ENCODE measurements at regions not wholly inside any gene's neighbourhood (a gene's known extent, or its start where the extent isn't known, plus 50 kb on each side); places are given as distances from the start of the nearest gene placed in this dataset.

- Histone ChIP-seq H3K4me1 (no peaks in the 10 kb centered on the region), H3K27ac (no peak overlapping the region), H3K27me3 (no peaks in the 10 kb centered on the region), H3K9me3 (no peaks in the 10 kb centered on the region), H3K4me3 (no peak overlapping the region), H3K36me3 (no peaks in the 10 kb centered on the region)
- TF ChIP-seq, protein P1, sequence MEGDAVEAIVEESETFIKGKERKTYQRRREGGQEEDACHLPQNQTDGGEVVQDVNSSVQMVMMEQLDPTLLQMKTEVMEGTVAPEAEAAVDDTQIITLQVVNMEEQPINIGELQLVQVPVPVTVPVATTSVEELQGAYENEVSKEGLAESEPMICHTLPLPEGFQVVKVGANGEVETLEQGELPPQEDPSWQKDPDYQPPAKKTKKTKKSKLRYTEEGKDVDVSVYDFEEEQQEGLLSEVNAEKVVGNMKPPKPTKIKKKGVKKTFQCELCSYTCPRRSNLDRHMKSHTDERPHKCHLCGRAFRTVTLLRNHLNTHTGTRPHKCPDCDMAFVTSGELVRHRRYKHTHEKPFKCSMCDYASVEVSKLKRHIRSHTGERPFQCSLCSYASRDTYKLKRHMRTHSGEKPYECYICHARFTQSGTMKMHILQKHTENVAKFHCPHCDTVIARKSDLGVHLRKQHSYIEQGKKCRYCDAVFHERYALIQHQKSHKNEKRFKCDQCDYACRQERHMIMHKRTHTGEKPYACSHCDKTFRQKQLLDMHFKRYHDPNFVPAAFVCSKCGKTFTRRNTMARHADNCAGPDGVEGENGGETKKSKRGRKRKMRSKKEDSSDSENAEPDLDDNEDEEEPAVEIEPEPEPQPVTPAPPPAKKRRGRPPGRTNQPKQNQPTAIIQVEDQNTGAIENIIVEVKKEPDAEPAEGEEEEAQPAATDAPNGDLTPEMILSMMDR (IDR thresholded peaks at IDR 0.05), result no peak
- TF ChIP-seq POLR2A (IDR thresholded peaks at IDR 0.05), result no peak
- intact Hi-C loops (cut with DNase I), result no loop called here
- ATAC-seq (no peak), DNase-seq (no peak)
- 55% methylated on average over 7 of the region's 7 CpGs for WGBS (ENCODE audit: insufficient coverage, low coverage, low lambda C conversion rate, missing lambda C conversion rate)
These were observed 217.8 kb downstream of the TFEC start for GRCh38 chr7:115812794-115813193.

DNA sequence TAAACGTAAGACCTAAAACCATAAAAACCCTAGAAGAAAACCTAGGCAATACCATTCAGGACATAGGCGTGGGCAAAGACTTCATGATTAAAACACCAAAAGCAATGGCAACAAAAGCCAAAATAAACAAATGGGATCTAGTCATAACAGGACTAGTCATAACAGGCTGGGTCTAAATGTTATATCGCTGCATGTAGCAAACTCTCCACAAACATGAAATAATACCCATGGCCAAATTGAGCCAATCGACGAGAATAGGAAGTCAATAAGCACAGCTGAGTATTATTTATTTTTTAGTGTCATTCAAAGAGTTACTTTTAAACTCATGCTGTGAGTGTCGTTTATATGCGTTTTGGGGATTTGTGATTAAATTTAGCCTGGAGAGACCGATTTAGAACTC is 225.1 kb downstream of the TFEC start:
- Histone ChIP-seq H3K36me3 (no peaks in the 10 kb centered on the region), H3K27me3 (no peaks in the 10 kb centered on the region), H3K4me3 (no peak overlapping the region), H3K27ac (no peak overlapping the region), H3K9me3 (no peaks in the 10 kb centered on the region), H3K4me1 (no peaks in the 10 kb centered on the region)
- TF ChIP-seq POLR2A (IDR thresholded peaks at IDR 0.05), result no peak
- DNase-seq, result no peak
- intact Hi-C loops (cut with DNase I), result no loop called here
- WGBS (ENCODE audit: insufficient coverage, low coverage, low lambda C conversion rate, missing lambda C conversion rate), result 44% methylated on average over 8 of the region's 8 CpGs
- no peak for ATAC-seq

- H3K27ac ChIP-seq, result no peak overlapping the region
- intact Hi-C loops (cut with DNase I), result no loop called here
- no peak for TF ChIP-seq POLR2A (IDR thresholded peaks at IDR 0.05)
- TF ChIP-seq, protein P1 (IDR thresholded peaks at IDR 0.05), result no peak
These were observed 228.1 kb downstream of the TFEC start for GRCh38 chr7:115802415-115802814.

DNA sequence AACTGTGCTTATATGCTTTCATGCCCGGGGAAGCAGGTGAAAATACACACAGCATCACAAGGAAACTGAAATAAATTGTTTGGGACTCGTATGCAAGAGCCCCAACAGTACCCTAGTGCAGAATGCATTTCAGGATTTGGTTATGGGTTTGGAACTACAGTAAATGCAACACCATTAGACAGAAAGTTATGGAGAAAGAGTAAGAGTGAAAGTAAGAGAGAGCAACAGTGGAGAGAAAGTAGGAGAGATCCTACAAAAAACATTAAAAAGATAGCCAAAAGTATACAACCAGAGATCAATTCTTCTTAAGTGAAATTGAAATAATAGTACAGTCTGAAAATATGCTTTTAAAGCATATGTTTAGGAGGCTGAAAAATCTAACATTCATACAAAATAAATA is 231.1 kb downstream of the TFEC start:
- Histone ChIP-seq H3K36me3 (no peaks in the 10 kb centered on the region), H3K4me1 (no peaks in the 10 kb centered on the region), H3K27me3 (no peaks in the 10 kb centered on the region), H3K27ac (no peak overlapping the region), H3K4me3 (no peak overlapping the region), H3K9me3 (no peaks in the 10 kb centered on the region)
- DNase-seq (no peak), ATAC-seq (no peak)
- intact Hi-C loops (cut with DNase I), result no loop called here
- WGBS (ENCODE audit: insufficient coverage, low coverage, low lambda C conversion rate, missing lambda C conversion rate), result 29% methylated on average over 2 of the region's 2 CpGs
- TF ChIP-seq, protein P1 (IDR thresholded peaks at IDR 0.05), result no peak
- TF ChIP-seq POLR2A (IDR thresholded peaks at IDR 0.05), result no peak

More at GRCh38 chr7:115802415-115802814, 228.1 kb downstream of the TFEC start:
- no peaks in the 10 kb centered on the region for H3K27me3 ChIP-seq
- no peaks in the 10 kb centered on the region for H3K9me3 ChIP-seq
- H3K36me3 ChIP-seq, result no peaks in the 10 kb centered on the region
- no peaks in the 10 kb centered on the region for H3K4me1 ChIP-seq
- no peak overlapping the region for H3K4me3 ChIP-seq
- DNase-seq (no peak), ATAC-seq (no peak)

GRCh38 chr7:115793958-115794702 is 236.4 kb downstream of the TFEC start:
- intact Hi-C loops (cut with DNase I), result no loop called here
- H3K36me3 ChIP-seq, result no peaks in the 10 kb centered on the region
- WGBS (ENCODE audit: insufficient coverage, low coverage, low lambda C conversion rate, missing lambda C conversion rate), result 64% methylated on average over 6 of the region's 7 CpGs
- DNase-seq (no peak), ATAC-seq (no peak)
- no peaks in the 10 kb centered on the region for H3K4me1 ChIP-seq
- no peaks in the 10 kb centered on the region for H3K9me3 ChIP-seq
- no peaks in the 10 kb centered on the region for H3K27me3 ChIP-seq
- H3K4me3 ChIP-seq, result no peak overlapping the region
- H3K27ac ChIP-seq, result no peak overlapping the region
- TF ChIP-seq, protein P1 (IDR thresholded peaks at IDR 0.05), result no peak
- TF ChIP-seq POLR2A (IDR thresholded peaks at IDR 0.05), result no peak

Measured in right lobe of liver (tissue), 6 donors.